Prostate gland (tissue), 2 donors: ENCODE measurements at regions not wholly inside any gene's neighbourhood (a gene's known extent, or its start where the extent isn't known, plus 50 kb on each side); places are given as distances from the start of the nearest gene placed in this dataset.
"Not testable (repeated sequence)": the region's sequence is repeated elsewhere in the genome, so short reads cannot be mapped to it uniquely, and the experiment has no call there.

Source experiments
- CTCF ChIP-seq, 4 experiments: fragments of 200-600 bp in 2 of 4; fragments of 450-650 bp in 2 of 4; sonication (generic) in 2 of 4; IDR thresholded peaks; 1 replicate in 3 of 4; 2 replicates in 1 of 4; pipeline ENCODE4 v1.5.1; 2016 to 2019; ENCODE audit warnings: antibody characterized with exemption in 4 of 4, mild to moderate bottlenecking in 2 of 4, moderate library complexity in 2 of 4
- POLR2AphosphoS5 ChIP-seq: sonication (generic); formaldehyde crosslinking; IDR thresholded peaks from one replicate; pipeline ENCODE4 v1.6.1; 2017; ENCODE audit warnings: antibody characterized with exemption

- TF ChIP-seq CTCF (IDR thresholded peaks at IDR 0.05); POLR2AphosphoS5: not testable (repeated sequence)
These were observed 57.6 kb upstream of the ATF7IP2 start for GRCh38 chr16:10328291-10328690.
